Nephron progenitor cell (in vitro differentiated cells): ENCODE measurements at regions not wholly inside any gene's neighbourhood (a gene's known extent, or its start where the extent isn't known, plus 50 kb on each side); places are given as distances from the start of the nearest gene placed in this dataset.
A peak's percentile ranks its signal among the peaks of the same experiment; 100 is the strongest.

Experiments
- DNase-seq: peaks from one replicate; pipeline ENCODE4 v3.0.0; 2021
- H3K27ac Mint-ChIP-seq: 2 replicates; pipeline ENCODE4 v1.8.0; 2021; ENCODE audit warnings: mild to moderate bottlenecking, moderate library complexity, mixed read lengths
- H3K27me3 Mint-ChIP-seq: 2 replicates; pipeline ENCODE4 v1.8.0; 2021; ENCODE audit warnings: mild to moderate bottlenecking, low read depth, mixed read lengths; ENCODE audit not compliant: poor library complexity
- H3K36me3 Mint-ChIP-seq: 2 replicates; pipeline ENCODE4 v1.8.0; 2021; ENCODE audit warnings: low read depth, mixed read lengths
- H3K4me1 Mint-ChIP-seq: 2 replicates; pipeline ENCODE4 v1.8.0; 2021; ENCODE audit warnings: mixed read lengths
- H3K4me3 Mint-ChIP-seq: 2 replicates; pipeline ENCODE4 v1.8.0; 2021; ENCODE audit warnings: mild to moderate bottlenecking, moderate library complexity, mixed read lengths
- H3K9me3 Mint-ChIP-seq: 2 replicates; pipeline ENCODE4 v1.8.0; 2021; ENCODE audit warnings: mild to moderate bottlenecking, moderate library complexity, mixed read lengths
- TF ChIP-seq, protein P1 (sequence below): fragments of 200-600 bp; sonication (generic); IDR thresholded peaks from 2 replicates; pipeline ENCODE4 v1.5.0; 2021; ENCODE audit warnings: antibody characterized with exemption

DNA sequence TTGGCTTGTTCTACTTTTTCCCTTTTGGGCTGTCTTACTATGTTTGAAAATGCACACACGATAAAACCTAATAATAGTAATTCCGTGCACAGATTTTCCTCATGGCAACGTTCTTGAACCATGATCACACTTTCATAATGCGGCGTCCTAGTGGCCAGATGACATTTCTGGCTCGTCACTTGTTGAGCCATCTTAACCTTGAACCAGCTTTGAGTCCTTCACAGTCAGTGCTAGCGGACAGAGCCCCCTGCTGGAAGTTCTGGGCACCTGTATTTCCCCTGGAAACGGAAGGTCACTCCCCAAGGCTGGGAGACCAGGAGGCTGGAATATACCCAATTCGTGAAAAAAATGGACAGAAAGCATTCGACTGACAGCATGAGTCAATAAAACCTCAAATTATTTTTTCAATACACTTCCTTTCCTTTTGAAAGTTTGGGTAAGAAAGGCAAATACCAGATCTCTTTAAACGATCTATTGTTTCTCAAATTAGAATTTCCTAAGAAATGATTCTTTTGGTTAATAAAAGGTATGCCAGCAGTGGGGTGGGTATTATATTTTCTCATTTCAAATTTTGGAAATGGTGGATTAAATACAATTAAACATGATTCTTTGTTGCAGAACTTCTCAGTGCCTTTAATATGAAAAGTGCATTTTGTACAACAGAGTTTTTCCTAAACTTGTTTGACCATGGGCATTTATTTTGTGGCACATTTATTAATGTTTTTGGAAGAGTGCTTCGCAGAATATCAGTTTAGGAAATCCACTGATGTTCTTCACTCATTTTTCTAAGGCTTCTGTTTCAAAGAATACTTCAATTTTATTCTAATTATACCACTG is 542.3 kb downstream of the QKI start:
- no peaks in the 10 kb centered on the region for H3K36me3 Mint-ChIP-seq
- peak; percentile 78 for DNase-seq
- H3K27ac Mint-ChIP-seq: no peak overlapping the region
- H3K4me1 Mint-ChIP-seq: peaks cover 21% of the 10 kb centered on the region
- no peaks in the 10 kb centered on the region for H3K9me3 Mint-ChIP-seq
- TF ChIP-seq, protein P1, sequence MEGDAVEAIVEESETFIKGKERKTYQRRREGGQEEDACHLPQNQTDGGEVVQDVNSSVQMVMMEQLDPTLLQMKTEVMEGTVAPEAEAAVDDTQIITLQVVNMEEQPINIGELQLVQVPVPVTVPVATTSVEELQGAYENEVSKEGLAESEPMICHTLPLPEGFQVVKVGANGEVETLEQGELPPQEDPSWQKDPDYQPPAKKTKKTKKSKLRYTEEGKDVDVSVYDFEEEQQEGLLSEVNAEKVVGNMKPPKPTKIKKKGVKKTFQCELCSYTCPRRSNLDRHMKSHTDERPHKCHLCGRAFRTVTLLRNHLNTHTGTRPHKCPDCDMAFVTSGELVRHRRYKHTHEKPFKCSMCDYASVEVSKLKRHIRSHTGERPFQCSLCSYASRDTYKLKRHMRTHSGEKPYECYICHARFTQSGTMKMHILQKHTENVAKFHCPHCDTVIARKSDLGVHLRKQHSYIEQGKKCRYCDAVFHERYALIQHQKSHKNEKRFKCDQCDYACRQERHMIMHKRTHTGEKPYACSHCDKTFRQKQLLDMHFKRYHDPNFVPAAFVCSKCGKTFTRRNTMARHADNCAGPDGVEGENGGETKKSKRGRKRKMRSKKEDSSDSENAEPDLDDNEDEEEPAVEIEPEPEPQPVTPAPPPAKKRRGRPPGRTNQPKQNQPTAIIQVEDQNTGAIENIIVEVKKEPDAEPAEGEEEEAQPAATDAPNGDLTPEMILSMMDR: peak; percentile 87
- H3K4me3 Mint-ChIP-seq: no peak overlapping the region
- H3K27me3 Mint-ChIP-seq: peaks cover 15% of the 10 kb centered on the region

DNA sequence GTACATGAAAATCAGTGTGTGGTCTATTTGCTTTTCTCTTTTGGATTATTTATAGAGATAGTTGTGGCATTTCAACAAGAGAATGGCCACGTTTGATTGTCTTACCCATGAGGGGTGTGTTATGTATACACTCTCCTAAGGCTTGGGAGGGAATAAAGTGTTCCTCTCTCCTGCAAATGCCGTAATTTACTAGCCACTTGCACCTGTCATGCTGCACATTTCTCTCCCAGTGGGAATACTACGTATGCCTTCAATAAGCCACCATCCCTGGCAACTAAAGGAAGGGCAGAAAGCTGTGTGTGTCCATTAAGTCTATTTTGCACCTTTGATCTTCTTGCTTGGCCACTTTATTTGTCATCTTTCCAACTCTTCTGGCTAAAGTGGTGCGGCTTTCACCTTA is 541.2 kb downstream of the QKI start:
- Mint-ChIP-seq H3K4me1 (peaks cover 26% of the 10 kb centered on the region), H3K27me3 (peaks cover 17% of the 10 kb centered on the region), H3K4me3 (no peak overlapping the region), H3K27ac (no peak overlapping the region), H3K36me3 (no peaks in the 10 kb centered on the region), H3K9me3 (no peaks in the 10 kb centered on the region)
- no peak for DNase-seq
- TF ChIP-seq, protein P1: no peak

DNA sequence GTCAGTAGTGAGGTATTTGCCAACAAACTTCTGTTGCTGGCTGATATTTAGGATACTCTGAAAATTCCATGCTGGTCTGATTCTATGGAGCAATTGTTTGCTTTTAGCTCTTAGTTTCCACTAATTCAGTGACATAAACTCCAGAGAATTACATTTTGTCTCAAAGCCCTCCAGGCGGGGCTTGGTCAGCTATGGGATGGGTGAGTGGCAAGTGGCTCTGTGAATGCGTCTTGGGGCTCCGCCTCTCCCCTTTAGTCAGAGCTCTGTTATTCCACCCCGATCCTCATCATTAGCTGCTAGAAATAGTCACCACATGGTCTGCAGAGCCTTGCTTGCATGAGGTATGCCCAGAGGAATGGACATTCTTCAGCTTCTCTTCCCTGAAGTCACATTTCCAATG is 540.6 kb downstream of the QKI start:
- TF ChIP-seq, protein P1: no peak
- no peaks in the 10 kb centered on the region for H3K9me3 Mint-ChIP-seq
- peaks cover 26% of the 10 kb centered on the region for H3K4me1 Mint-ChIP-seq
- H3K27me3 Mint-ChIP-seq: peaks cover 14% of the 10 kb centered on the region
- no peak for DNase-seq
- H3K4me3 Mint-ChIP-seq: no peak overlapping the region
- H3K27ac Mint-ChIP-seq: no peak overlapping the region
- H3K36me3 Mint-ChIP-seq: no peaks in the 10 kb centered on the region

DNA sequence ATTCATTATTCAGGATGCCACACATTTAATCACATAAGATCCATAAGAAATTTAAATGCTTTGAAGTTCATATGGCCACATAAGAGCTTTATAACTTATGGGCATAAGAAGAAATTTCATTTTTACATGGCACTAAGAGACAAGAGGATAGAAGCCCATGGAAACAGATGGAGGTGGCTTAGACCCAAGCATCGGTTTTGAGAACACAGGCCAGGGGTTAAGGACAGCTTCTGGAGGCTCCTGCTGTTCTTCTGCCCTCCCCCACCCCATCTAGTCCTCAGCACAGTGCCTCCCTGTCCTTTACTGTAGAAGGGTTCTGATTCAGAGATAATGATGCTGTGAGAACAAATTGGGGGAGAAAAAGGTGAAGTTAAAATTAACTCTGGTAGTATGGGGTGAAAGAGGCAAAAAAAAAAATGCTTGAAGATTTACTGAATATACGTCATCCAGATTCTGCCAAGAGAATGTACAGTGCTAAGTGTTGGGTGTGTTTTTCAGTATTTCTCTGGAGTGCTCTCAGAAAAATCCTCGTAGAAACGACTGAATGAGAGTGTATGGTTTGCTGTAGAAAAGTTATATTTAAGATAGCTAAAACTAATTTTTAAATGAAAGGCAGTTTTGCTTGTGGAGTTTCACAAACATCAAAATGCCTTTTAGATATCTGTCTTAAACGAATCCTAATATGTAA is 539.7 kb downstream of the QKI start:
- Mint-ChIP-seq H3K27ac (no peak overlapping the region), H3K4me1 (peaks cover 20% of the 10 kb centered on the region), H3K9me3 (no peaks in the 10 kb centered on the region), H3K27me3 (peaks cover 7% of the 10 kb centered on the region), H3K4me3 (no peak overlapping the region), H3K36me3 (no peaks in the 10 kb centered on the region)
- TF ChIP-seq, protein P1: no peak
- no peak for DNase-seq

DNA sequence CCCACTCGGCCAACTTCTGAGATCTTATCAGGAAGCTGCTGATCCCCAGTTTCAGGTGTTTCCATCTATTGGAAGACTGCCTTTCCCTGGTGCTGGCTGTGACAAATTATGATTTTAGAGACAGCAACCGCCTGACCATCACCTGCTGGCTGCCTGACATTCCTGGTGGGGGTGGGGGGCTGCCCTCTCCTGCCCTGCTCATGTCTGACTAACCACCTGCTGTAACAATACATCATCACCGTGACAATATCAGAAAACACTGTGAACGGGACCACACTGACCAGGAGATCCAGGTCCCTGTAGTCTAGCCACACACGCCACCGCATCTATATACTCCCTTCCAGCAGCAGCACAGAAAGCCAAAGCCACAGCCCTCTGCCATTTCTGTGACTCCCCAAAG is 537.5 kb downstream of the QKI start:
- Mint-ChIP-seq H3K9me3 (no peaks in the 10 kb centered on the region), H3K36me3 (no peaks in the 10 kb centered on the region), H3K27me3 (peaks cover 12% of the 10 kb centered on the region), H3K27ac (no peak overlapping the region), H3K4me1 (peaks cover 16% of the 10 kb centered on the region), H3K4me3 (no peak overlapping the region)
- TF ChIP-seq, protein P1: no peak
- DNase-seq: no peak
